Right lobe of liver (tissue), 4 donors: ENCODE measurements at regions not wholly inside any gene's neighbourhood (a gene's known extent, or its start where the extent isn't known, plus 50 kb on each side); places are given as distances from the start of the nearest gene placed in this dataset.

Experiments used
- CTCF ChIP-seq, 4 donors: fragments of 200-600 bp in 3 of 4; fragments of 450-650 bp in 1 of 4; IDR thresholded peaks; one replicate each; pipeline versions ENCODE4 v1.5.1 to v1.8.0; 2016 to 2022; ENCODE audit warnings: antibody characterized with exemption in 4 of 4, mild to moderate bottlenecking in 2 of 4
- POLR2A ChIP-seq: fragments of 450-650 bp; IDR thresholded peaks from one replicate; pipeline ENCODE4 v1.6.1; 2017; ENCODE audit warnings: antibody characterized with exemption, mild to moderate bottlenecking
- donor health status: DM: no; HTN: no; CAD: no.
- donor health status: DM: no; HTN: no; CAD: no.
- donor health status: DM: no; HTN: yes; CAD: no.

DNA sequence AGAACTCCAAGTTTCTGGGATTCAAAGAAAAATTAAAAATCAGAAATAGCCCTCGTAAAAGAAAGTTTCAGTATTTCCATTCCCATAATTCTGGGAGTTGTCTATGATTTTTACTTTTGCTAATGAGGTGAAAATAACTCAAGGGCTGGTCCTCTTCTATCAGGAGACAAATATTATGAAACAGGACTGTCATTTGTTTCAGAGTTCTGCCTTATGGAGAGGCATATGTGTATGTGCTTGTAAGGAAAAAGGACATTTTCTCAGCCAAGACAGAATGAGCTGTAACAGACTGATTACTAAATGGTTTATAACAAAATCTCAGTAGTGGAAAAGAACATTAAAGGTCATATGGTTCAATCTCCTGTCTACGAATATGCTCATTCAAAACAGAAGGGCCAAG is 59.0 kb upstream of the TAB3 start:
- TF ChIP-seq CTCF (IDR thresholded peaks at IDR 0.05) (no peak), POLR2A (no peak)
